GM19468 (cell line): ENCODE measurements at regions not wholly inside any gene's neighbourhood (a gene's known extent, or its start where the extent isn't known, plus 50 kb on each side); places are given as distances from the start of the nearest gene placed in this dataset.
"Not testable (repeated sequence)": the region's sequence is repeated elsewhere in the genome, so short reads cannot be mapped to it uniquely, and the experiment has no call there.

Source experiments
- ATAC-seq: cut with Tn5 transposase; IDR thresholded peaks from one replicate; pipeline ENCODE4 v1.9.1; 2021; ENCODE audit warnings: mild to moderate bottlenecking, moderate library complexity, moderate number of reproducible peaks; ENCODE audit not compliant: unreplicated experiment; ENCODE audit errors: extremely low read depth

- ATAC-seq: no peak
These were observed 132.5 kb upstream of the IVNS1ABP start for GRCh38 chr1:185449378-185450059.

DNA sequence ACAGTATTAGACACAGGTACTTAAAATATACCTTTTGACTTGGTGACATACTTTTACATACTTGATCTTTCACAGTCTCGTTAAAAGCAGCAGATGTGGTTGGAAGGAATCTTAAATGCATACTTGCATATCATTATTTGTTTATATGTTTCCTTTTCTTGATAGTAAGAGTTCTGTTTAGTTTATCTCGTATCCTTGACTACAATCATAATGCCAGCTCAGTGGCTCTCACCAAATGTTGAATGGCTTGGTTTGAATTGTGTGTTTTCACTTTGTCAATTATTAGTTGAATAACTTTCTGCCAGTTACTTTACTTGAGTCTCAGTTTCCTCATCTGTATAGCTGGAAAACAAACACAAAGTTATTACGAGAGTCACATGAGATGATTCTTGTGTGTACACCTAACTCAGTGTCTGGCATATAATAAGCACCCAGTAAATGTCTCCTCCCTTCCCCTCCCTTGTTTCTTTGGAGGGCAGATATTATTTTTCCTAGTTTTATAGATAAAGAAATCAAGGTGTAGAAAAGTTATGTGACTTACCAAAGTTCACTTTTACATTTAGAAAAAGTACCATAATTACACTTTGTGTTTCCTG lies 131.6 kb upstream of the IVNS1ABP start:
- no peak for ATAC-seq

DNA sequence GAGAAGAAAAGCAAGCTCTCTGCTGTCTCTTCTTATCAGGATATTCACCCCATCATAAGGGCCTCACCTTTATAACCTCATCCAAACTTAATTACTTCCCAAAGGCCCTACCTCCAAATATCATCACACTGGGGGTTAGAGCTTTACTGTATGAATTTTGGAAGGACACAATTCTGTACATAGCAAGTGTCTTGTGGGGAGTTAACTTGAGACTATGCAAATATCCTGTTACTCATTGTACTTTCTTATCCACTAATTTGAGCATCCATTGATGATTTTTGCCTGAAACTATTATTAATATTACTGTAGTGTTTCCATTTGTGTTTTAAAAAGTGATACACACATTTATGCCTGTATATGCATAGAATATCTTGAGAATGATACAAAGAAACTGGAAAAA lies 129.1 kb upstream of the IVNS1ABP start:
- no peak for ATAC-seq

- ATAC-seq: no peak
These were observed 128.6 kb upstream of the IVNS1ABP start for GRCh38 chr1:185445594-185445993.

DNA sequence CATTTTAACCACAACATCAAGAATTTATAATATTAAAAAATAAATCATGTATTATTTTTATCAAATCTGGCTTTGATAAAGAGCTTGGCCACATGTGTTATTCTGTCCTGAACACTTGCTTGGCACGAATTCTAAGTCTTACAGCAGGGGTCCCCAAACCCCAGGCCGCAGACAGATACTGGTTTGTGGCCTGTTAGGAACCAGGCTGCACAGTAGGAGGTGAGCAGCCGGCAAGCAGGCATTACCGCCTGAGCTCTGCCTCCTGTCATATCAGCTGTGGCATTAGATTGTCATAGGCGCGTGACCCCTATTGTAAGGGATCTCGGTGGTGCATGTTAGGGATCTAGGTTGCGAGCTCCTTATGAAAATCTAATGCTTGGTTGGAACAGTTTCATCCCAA lies 127.6 kb upstream of the IVNS1ABP start:
- ATAC-seq: no peak

DNA sequence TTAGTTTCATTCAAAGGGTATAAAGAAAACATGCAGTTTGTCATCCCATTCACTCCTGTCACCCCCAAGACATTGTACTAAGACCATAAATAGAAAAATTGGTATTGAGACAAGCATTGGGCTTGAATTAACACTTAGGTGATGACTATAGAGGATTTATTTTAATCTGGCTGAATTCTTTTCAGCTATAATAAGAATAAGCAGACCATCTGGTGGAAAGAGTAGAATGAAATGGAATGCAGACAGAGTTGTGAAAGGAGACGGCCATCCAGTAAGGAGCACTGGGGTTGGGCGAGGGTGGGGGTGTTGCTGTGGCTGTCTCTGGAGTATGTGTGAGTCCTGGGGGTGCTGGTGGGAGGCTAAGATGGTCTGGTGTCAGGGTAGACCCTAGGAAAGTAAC lies 125.0 kb upstream of the IVNS1ABP start:
- no peak for ATAC-seq

- ATAC-seq: no peak
These were observed 124.6 kb upstream of the IVNS1ABP start for GRCh38 chr1:185441605-185442004.

- no peak for ATAC-seq
These were observed 123.8 kb upstream of the IVNS1ABP start for GRCh38 chr1:185440877-185441276.

- peak; percentile 48 for ATAC-seq
These were observed 122.8 kb upstream of the IVNS1ABP start for GRCh38 chr1:185439727-185440415.

DNA sequence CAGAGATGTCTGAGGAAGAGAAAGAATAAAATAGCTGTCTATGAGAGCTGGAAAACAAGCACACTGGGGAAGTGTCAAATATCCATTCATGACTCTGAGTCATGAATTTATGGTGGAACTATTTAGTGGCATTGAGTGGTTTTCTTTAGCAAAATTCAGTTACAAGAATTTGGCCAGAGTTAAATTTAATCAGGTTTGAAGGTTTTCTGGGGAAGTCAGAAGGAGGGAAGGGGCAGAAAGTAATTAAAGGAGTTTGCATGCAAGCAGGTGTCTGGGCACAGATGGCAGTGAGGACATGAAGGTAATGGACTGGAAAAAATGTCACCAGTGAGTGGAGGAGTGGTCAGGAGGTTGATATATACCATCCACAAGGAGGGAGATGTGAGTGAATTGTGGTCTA lies 121.9 kb upstream of the IVNS1ABP start:
- no peak for ATAC-seq

DNA sequence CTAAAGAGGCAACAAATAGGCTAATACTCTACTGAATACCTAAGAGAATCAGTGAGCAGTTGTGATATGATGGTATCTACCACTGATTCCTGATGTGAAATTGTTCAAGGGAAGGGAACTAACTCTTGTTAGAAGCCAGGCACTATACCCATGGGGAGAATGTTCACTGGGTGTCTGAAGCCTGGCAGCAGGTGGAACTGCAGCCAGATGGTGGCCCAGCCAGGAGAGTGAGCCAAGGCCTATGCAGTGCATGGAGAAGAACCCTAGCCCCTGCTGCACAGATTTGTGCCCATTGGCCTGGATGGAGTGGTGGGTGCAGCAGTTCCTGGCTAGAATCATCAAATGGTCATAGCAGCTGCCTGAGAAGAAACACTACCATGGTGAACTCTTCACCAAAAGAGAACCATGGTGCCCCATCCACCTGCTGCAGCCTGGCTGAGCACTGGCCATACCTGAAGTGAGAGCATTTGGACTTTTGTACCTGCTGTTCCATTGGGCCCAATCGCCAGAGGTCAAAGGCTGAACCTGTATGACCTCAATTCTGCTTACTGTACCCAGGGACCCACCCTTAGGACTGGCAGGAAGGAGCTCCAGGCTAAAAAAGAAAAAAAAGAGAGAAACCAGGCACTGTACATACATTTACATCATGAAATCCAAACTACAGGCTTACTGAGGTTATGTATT lies 118.8 kb upstream of the IVNS1ABP start:
- ATAC-seq: no peak

DNA sequence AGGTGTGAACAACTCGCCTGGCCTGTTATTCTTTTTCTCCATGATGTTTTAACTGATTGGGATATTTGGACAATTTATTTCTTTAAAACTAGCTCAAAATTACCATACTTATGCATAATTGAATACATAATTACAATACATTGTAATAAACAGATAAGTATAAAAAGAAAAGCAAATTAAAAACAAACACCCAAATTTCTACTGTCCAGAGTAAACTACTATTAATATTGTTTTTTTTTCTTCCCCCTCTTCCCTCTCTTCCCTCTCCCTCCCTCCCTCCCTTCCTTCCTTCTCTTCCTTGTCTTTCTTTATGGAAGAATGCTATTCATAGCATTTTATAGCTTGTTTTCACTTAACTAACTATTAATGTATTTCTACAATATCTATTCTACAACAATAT lies 117.7 kb upstream of the IVNS1ABP start:
- ATAC-seq: no peak

DNA sequence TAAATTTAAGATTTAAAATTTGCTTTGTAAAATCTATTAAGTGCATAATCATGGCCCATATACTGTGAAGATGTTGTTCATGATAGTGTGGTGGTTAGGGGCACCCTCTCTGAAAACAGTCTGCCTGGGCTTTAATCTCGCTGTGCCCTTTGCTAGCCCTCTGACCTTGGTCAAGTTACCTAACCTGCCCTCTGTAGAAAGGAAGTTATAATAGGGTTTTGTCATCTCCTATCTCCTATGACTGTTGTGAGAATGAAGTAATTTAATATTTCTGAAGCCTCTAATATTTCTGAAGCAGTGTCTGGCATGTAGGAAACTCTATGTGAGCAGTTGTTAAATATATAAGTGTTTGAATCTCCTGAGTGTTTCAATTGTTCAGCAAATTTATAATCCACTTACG lies 116.6 kb upstream of the IVNS1ABP start:
- no peak for ATAC-seq

DNA sequence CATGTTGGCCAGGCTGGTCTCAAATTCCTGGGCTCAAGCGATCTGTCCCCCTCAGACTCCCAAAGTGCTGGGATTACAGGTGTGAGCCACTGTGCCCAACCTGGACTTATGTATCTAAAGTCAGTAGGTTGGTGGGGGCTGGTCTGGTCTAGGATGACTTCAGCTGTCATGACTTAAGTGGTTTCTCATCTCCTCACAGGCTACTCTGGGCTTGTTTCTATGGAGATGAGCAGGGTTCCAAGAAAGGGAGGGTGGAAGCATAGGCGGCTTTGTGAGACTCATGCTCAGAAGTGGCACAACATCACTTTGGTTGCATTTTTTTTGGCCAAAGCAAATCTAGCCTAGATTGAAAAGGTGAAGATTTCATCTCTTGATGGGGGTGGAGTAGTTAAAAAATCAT lies 115.9 kb upstream of the IVNS1ABP start:
- no peak for ATAC-seq

DNA sequence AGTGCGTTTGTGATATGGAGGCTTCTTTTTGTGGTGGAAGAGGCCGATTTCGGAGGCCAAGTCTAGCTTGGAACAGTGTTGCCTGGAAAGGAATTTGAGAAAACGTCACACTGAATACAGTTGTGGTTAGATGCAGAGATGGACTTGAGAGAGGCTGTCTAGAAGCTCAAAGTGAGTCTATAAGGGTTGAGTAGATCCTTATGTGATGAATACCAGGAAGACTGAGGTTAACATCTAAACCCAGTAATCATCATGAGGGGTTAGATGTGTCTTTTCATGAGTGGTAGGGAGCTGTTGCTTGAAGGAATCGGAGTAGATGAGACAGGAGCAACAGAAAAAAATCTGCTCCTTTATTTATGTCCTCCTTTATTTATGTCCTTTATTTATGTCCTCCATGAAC lies 114.6 kb upstream of the IVNS1ABP start:
- no peak for ATAC-seq

DNA sequence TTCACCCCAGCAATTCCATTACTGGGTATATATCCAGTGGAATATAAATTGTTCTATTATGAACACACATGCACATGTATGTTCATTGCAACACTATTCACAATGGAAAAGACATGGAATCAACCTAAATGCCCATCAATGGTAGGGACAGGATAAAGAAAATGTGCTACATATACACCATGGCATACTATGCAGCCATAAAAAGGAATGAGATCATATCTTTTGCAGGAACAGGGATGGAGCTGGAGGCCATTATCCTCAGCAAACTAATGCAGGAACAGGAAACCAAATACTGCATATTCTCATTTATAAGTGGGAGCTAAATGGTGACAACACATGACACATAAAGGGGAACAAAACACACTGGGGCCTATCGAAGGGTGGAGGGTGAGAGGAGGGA lies 112.6 kb upstream of the IVNS1ABP start:
- ATAC-seq: not testable (repeated sequence)

DNA sequence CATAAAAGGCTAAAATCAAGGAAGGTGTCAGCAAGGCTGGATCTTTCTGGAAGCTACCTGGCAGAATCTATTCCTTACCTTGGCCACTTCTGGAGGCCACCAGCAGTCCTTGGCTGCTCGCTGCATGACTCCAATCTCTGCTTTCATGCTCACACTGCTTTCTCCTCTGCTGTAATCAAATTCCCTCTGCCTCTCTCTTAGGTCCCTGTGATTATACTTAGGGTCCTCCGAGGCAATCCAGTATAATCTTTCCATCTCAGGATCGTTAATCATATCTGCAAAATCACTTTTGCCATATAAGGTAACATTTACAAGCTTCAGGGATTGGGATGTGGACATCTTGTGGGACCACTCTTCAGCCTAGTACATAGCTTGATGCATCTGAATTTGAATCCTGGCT lies 110.7 kb upstream of the IVNS1ABP start:
- ATAC-seq: no peak

DNA sequence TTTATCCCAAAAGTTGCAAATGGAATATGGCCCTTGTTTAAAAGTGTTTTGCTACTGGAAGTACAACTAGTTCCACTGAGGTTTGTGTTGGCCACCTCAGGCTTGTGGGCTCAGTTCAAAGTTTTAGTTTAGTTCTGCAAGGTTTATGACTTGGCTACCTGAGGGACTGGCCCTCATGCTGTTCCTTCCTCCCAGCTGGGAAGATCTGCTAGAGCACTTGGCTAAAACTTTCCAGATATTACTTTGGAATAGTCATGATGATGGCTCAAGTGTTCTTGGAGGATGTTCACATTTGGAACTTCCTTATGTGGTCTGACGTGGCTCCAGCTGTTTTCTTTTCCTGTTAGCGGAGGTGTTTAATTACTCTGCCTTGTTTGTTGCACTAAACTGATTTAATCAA lies 110.2 kb upstream of the IVNS1ABP start:
- no peak for ATAC-seq

DNA sequence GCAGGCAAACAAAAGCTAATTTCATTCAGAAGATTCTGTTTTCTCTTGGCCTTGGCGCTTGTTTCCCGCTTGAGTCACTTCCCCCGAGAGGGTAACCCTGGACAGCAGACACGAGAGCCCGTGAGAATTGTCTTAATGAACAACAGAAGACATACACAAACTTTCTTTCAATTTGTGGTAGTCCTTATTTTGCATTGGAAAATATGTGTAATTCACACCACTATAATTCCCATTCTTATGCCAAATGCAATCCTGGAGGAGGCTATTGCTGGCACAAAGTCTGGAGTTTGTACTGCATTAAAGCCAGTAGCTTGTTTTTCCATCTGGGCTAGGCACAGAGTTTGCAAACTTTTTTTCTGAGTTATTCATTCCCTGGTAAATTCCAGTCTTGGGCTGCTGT lies 109.8 kb upstream of the IVNS1ABP start:
- no peak for ATAC-seq

GRCh38 chr1:185425163-185425562 lies 108.1 kb upstream of the IVNS1ABP start:
- no peak for ATAC-seq

GRCh38 chr1:185421485-185422107 lies 104.6 kb upstream of the IVNS1ABP start:
- no peak for ATAC-seq
